ENCODE measurements at regions not wholly inside any gene's neighbourhood (a gene's known extent, or its start where the extent isn't known, plus 50 kb on each side); places are given as distances from the start of the nearest gene placed in this dataset.

GRCh38 chr2:156731506-156731905 is 295.3 kb downstream of the GPD2 start:
- TF ChIP-seq, protein P1, sequence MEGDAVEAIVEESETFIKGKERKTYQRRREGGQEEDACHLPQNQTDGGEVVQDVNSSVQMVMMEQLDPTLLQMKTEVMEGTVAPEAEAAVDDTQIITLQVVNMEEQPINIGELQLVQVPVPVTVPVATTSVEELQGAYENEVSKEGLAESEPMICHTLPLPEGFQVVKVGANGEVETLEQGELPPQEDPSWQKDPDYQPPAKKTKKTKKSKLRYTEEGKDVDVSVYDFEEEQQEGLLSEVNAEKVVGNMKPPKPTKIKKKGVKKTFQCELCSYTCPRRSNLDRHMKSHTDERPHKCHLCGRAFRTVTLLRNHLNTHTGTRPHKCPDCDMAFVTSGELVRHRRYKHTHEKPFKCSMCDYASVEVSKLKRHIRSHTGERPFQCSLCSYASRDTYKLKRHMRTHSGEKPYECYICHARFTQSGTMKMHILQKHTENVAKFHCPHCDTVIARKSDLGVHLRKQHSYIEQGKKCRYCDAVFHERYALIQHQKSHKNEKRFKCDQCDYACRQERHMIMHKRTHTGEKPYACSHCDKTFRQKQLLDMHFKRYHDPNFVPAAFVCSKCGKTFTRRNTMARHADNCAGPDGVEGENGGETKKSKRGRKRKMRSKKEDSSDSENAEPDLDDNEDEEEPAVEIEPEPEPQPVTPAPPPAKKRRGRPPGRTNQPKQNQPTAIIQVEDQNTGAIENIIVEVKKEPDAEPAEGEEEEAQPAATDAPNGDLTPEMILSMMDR (IDR thresholded peaks at IDR 0.05; ENCODE audit: low read depth, low read length), result no peak
- no peak for DNase-seq (ENCODE audit: extremely low read depth, low read depth)

GRCh38 chr2:156736950-156737349 is 300.8 kb downstream of the GPD2 start:
- DNase-seq (ENCODE audit: extremely low read depth, low read depth), result no peak
- TF ChIP-seq, protein P1 (IDR thresholded peaks at IDR 0.05; ENCODE audit: low read depth, low read length), result no peak

DNA sequence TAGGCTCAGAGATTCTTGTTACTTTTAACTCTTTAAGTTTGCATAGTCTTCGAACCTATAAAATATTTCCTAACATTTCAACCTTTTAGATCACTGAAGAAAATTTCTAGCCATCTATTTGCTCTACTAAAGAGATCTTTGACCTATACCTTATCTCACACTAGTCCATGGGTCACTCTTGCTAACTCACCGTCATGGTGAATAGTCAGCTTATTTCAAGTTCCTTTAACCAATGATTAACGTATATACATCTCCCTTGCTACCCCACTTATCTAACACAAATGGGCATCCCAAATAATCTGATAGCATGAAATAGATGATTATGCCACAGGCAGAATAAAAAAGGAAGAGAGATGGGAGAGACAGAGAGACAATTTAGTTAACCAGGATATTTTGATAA is 303.1 kb downstream of the GPD2 start:
- TF ChIP-seq, protein P1 (IDR thresholded peaks at IDR 0.05; ENCODE audit: low read depth, low read length), result no peak
- DNase-seq (ENCODE audit: extremely low read depth, low read depth), result no peak

GRCh38 chr2:156745619-156746018 is 309.4 kb downstream of the GPD2 start:
- TF ChIP-seq, protein P1 (IDR thresholded peaks at IDR 0.05; ENCODE audit: low read depth, low read length), result no peak
- DNase-seq (ENCODE audit: extremely low read depth, low read depth), result no peak

- TF ChIP-seq, protein P1 (IDR thresholded peaks at IDR 0.05; ENCODE audit: low read depth, low read length), result no peak
- no peak for DNase-seq (ENCODE audit: extremely low read depth, low read depth)
Measured at GRCh38 chr2:156748221-156748620, 312.0 kb downstream of the GPD2 start.

DNA sequence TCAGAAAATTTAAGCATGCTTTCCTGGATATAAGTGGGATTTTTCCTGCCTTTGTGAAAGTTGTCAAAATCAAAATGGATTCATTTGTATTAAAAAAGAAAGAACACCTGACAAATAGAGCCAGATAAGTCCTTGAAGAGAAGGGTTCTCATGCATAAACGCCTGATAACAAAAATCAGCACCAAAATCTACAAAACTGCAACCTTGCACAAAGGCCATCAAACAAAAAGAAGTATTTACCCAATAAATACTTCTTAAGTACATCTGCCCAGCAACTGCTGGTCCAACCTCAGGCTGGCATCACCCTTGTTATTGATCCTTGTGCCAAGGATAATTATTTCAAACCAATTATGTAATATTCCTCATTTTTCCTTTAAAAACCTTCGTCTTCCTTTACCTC is 315.9 kb downstream of the GPD2 start:
- TF ChIP-seq, protein P1 (IDR thresholded peaks at IDR 0.05; ENCODE audit: low read depth, low read length), result no peak
- no peak for DNase-seq (ENCODE audit: extremely low read depth, low read depth)

- DNase-seq (ENCODE audit: extremely low read depth, low read depth), result no peak
- TF ChIP-seq, protein P1 (IDR thresholded peaks at IDR 0.05; ENCODE audit: low read depth, low read length), result no peak
Measured at GRCh38 chr2:156753766-156754165, 317.6 kb downstream of the GPD2 start.

Measured in AG09319 (cell line).